ENCODE measurements at regions not wholly inside any gene's neighbourhood (a gene's known extent, or its start where the extent isn't known, plus 50 kb on each side); places are given as distances from the start of the nearest gene placed in this dataset.
"Not testable (repeated sequence)": the region's sequence is repeated elsewhere in the genome, so short reads cannot be mapped to it uniquely, and the experiment has no call there.

GRCh38 chr13:78133511-78133910, 214.9 kb upstream of the EDNRB start:
- DNase-seq = no peak

GRCh38 chr13:78131811-78132210, 213.2 kb upstream of the EDNRB start:
- DNase-seq = no peak

- no peak for DNase-seq
Measured at GRCh38 chr13:78131346-78131745, 212.7 kb upstream of the EDNRB start.

- no peak for DNase-seq
Measured at GRCh38 chr13:78129823-78130222, 211.2 kb upstream of the EDNRB start.

GRCh38 chr13:78129359-78129758, 210.7 kb upstream of the EDNRB start:
- DNase-seq = no peak

GRCh38 chr13:78121459-78122348, 203.1 kb upstream of the EDNRB start:
- peak; percentile 44 to 45 for DNase-seq

- DNase-seq = no peak
Measured at GRCh38 chr13:78121001-78121400, 202.4 kb upstream of the EDNRB start.

GRCh38 chr13:78120144-78120543, 201.5 kb upstream of the EDNRB start:
- not testable (repeated sequence) for DNase-seq

- not testable (repeated sequence) for DNase-seq
Measured at GRCh38 chr13:78117070-78117469, 198.4 kb upstream of the EDNRB start.

GRCh38 chr13:78105656-78106055, 187.0 kb upstream of the EDNRB start:
- no peak for DNase-seq

GRCh38 chr13:78103936-78104335, 185.3 kb upstream of the EDNRB start:
- no peak for DNase-seq

- DNase-seq = no peak
Measured at GRCh38 chr13:78102741-78103140, 184.1 kb upstream of the EDNRB start.

- no peak for DNase-seq
Measured at GRCh38 chr13:78102121-78102677, 183.6 kb upstream of the EDNRB start.

GRCh38 chr13:78100486-78100885, 181.9 kb upstream of the EDNRB start:
- DNase-seq = no peak

GRCh38 chr13:78098249-78098648, 179.6 kb upstream of the EDNRB start:
- no peak for DNase-seq

GRCh38 chr13:78096221-78096620, 177.6 kb upstream of the EDNRB start:
- DNase-seq = no peak

GRCh38 chr13:78087966-78088678, 169.5 kb upstream of the EDNRB start:
- DNase-seq = no peak

GRCh38 chr13:78085434-78086225, 167.0 kb upstream of the EDNRB start:
- no peak for DNase-seq

- DNase-seq = no peak
Measured at GRCh38 chr13:78084401-78084800, 165.8 kb upstream of the EDNRB start.

GRCh38 chr13:78078168-78078567, 159.5 kb upstream of the EDNRB start:
- DNase-seq = no peak

- DNase-seq = no peak
Measured at GRCh38 chr13:78067290-78067689, 148.7 kb upstream of the EDNRB start.

GRCh38 chr13:78065141-78065540, 146.5 kb upstream of the EDNRB start:
- DNase-seq = no peak

- DNase-seq = no peak
Measured at GRCh38 chr13:78061806-78062205, 143.2 kb upstream of the EDNRB start.
